ENCODE measurements at regions not wholly inside any gene's neighbourhood (a gene's known extent, or its start where the extent isn't known, plus 50 kb on each side); places are given as distances from the start of the nearest gene placed in this dataset.

DNA sequence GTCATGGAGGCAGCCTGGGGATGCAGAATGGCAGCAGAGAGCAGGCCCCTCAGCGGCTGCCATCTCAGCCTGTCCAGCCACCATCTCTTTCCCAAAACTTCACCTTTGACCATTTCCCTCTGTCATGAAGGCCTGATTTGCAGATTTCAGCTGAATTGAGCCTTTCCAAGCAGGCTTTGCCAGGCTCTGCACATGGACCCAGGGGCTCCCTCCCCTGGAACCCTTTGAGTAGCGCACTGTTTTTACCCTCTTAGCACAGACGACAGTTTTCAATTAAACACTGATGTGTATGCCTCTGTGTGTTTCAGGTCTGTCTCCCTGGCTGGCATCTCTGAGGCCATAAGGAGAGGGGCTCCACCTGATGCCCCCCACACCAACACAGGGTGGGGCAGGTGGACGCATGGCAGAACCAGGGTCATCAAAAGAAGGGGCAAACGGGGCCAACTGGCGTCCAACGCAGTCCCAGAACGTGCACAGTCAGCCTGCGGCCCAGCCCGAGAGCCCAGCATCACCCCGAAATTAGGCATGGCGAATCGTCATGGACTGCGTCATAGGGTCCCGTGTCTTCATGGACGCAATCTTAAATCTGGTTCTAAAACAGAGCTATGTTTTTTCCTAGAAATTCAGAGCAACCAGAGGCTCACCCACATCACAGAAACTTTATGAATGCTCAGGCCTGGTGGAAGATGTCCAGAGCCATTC, 185.0 kb upstream of the TCERG1L start:
- TF ChIP-seq, protein P1, sequence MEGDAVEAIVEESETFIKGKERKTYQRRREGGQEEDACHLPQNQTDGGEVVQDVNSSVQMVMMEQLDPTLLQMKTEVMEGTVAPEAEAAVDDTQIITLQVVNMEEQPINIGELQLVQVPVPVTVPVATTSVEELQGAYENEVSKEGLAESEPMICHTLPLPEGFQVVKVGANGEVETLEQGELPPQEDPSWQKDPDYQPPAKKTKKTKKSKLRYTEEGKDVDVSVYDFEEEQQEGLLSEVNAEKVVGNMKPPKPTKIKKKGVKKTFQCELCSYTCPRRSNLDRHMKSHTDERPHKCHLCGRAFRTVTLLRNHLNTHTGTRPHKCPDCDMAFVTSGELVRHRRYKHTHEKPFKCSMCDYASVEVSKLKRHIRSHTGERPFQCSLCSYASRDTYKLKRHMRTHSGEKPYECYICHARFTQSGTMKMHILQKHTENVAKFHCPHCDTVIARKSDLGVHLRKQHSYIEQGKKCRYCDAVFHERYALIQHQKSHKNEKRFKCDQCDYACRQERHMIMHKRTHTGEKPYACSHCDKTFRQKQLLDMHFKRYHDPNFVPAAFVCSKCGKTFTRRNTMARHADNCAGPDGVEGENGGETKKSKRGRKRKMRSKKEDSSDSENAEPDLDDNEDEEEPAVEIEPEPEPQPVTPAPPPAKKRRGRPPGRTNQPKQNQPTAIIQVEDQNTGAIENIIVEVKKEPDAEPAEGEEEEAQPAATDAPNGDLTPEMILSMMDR (IDR thresholded peaks at IDR 0.05; ENCODE audit: poor library complexity) = no peak
- TF ChIP-seq EZH2 (IDR thresholded peaks at IDR 0.05; ENCODE audit: borderline replicate concordance) (no peak), EZH2phosphoT487 (IDR thresholded peaks at IDR 0.05; ENCODE audit: low read depth, severe bottlenecking, unreplicated experiment) (no peak)
